ENCODE measurements at regions not wholly inside any gene's neighbourhood (a gene's known extent, or its start where the extent isn't known, plus 50 kb on each side); places are given as distances from the start of the nearest gene placed in this dataset.

- Histone ChIP-seq H4K20me1 (ENCODE audit: insufficient read depth) (no peaks in the 10 kb centered on the region), H3K27ac (no peak overlapping the region), H3K36me3 (ENCODE audit: insufficient read depth) (no peaks in the 10 kb centered on the region), H2AFZ (ENCODE audit: low read depth) (no peak overlapping the region), H3K4me2 (no peak overlapping the region), H3K27me3 (ENCODE audit: insufficient read depth, low read depth) (no peaks in the 10 kb centered on the region), H3K4me3 (IDR thresholded peaks at IDR 0.05; ENCODE audit: insufficient read depth, low read depth, low read length) (no peak overlapping the region), H3K4me1 (ENCODE audit: low read depth, poor library complexity, severe bottlenecking) (no peaks in the 10 kb centered on the region), H3K9ac (no peak overlapping the region), H3K79me2 (ENCODE audit: insufficient read depth, low read depth) (no peaks in the 10 kb centered on the region)
- no peak for TF ChIP-seq CTCF (conservative IDR thresholded peaks at IDR 0.05; ENCODE audit: low read depth, low read length)
Measured at GRCh38 chr12:13697973-13698372, 283.4 kb downstream of the GRIN2B start.

- no peak overlapping the region for H3K4me3 ChIP-seq (IDR thresholded peaks at IDR 0.05; ENCODE audit: insufficient read depth, low read depth, low read length)
- no peak for TF ChIP-seq CTCF (conservative IDR thresholded peaks at IDR 0.05; ENCODE audit: low read depth, low read length)
- no peak overlapping the region for H3K9ac ChIP-seq
Measured at GRCh38 chr12:13695781-13696180, 285.6 kb downstream of the GRIN2B start.

GRCh38 chr12:13692332-13692731 lies 289.1 kb downstream of the GRIN2B start:
- Histone ChIP-seq H3K27ac (no peak overlapping the region), H2AFZ (ENCODE audit: low read depth) (no peak overlapping the region), H3K36me3 (ENCODE audit: insufficient read depth) (no peaks in the 10 kb centered on the region), H3K79me2 (ENCODE audit: insufficient read depth, low read depth) (no peaks in the 10 kb centered on the region), H4K20me1 (ENCODE audit: insufficient read depth) (no peaks in the 10 kb centered on the region), H3K9ac (no peak overlapping the region), H3K27me3 (ENCODE audit: insufficient read depth, low read depth) (no peaks in the 10 kb centered on the region), H3K4me1 (ENCODE audit: low read depth, poor library complexity, severe bottlenecking) (no peaks in the 10 kb centered on the region), H3K4me2 (no peak overlapping the region), H3K4me3 (IDR thresholded peaks at IDR 0.05; ENCODE audit: insufficient read depth, low read depth, low read length) (no peak overlapping the region)
- no peak for TF ChIP-seq CTCF (conservative IDR thresholded peaks at IDR 0.05; ENCODE audit: low read depth, low read length)

More at GRCh38 chr12:13695781-13696180, 285.6 kb downstream of the GRIN2B start:
- no peak overlapping the region for H2AFZ ChIP-seq (ENCODE audit: low read depth)
- no peak overlapping the region for H3K4me2 ChIP-seq
- no peaks in the 10 kb centered on the region for H3K4me1 ChIP-seq (ENCODE audit: low read depth, poor library complexity, severe bottlenecking)
- no peak overlapping the region for H3K27ac ChIP-seq
- no peaks in the 10 kb centered on the region for H4K20me1 ChIP-seq (ENCODE audit: insufficient read depth)
- no peaks in the 10 kb centered on the region for H3K27me3 ChIP-seq (ENCODE audit: insufficient read depth, low read depth)
- no peaks in the 10 kb centered on the region for H3K36me3 ChIP-seq (ENCODE audit: insufficient read depth)
- H3K79me2 ChIP-seq (ENCODE audit: insufficient read depth, low read depth) = no peaks in the 10 kb centered on the region

GRCh38 chr12:13691598-13691997 lies 289.8 kb downstream of the GRIN2B start:
- H3K27ac ChIP-seq = no peak overlapping the region
- H4K20me1 ChIP-seq (ENCODE audit: insufficient read depth) = no peaks in the 10 kb centered on the region

More at GRCh38 chr12:13691598-13691997, 289.8 kb downstream of the GRIN2B start:
- TF ChIP-seq CTCF (conservative IDR thresholded peaks at IDR 0.05; ENCODE audit: low read depth, low read length) = no peak
- H3K27me3 ChIP-seq (ENCODE audit: insufficient read depth, low read depth) = no peaks in the 10 kb centered on the region
- no peaks in the 10 kb centered on the region for H3K4me1 ChIP-seq (ENCODE audit: low read depth, poor library complexity, severe bottlenecking)
- H3K36me3 ChIP-seq (ENCODE audit: insufficient read depth) = no peaks in the 10 kb centered on the region
- H2AFZ ChIP-seq (ENCODE audit: low read depth) = no peak overlapping the region
- no peak overlapping the region for H3K4me3 ChIP-seq (IDR thresholded peaks at IDR 0.05; ENCODE audit: insufficient read depth, low read depth, low read length)
- no peaks in the 10 kb centered on the region for H3K79me2 ChIP-seq (ENCODE audit: insufficient read depth, low read depth)
- H3K4me2 ChIP-seq = no peak overlapping the region
- H3K9ac ChIP-seq = no peak overlapping the region
